Neural cell (in vitro differentiated cells): ENCODE measurements at regions not wholly inside any gene's neighbourhood (a gene's known extent, or its start where the extent isn't known, plus 50 kb on each side); places are given as distances from the start of the nearest gene placed in this dataset.

Experiments used
- H2AFZ ChIP-seq: fragments of 200-600, 300-800 bp; sonication (generic), shearing (Covaris generic); 2 replicates; pipeline ENCODE4 v1.6.0; 2014; ENCODE audit warnings: low read depth, mild to moderate bottlenecking, antibody characterized with exemption, low read length, moderate library complexity
- H3F3A ChIP-seq: fragments of 200-600 bp; shearing (Covaris generic); 2 replicates; pipeline ENCODE4 v1.6.1; 2016; ENCODE audit warnings: mild to moderate bottlenecking, moderate library complexity, mixed read lengths, antibody characterized with exemption, low read length; ENCODE audit not compliant: insufficient read depth, poor library complexity, severe bottlenecking
- H3K27ac ChIP-seq: fragments of 200-600, 300-800 bp; sonication (generic), shearing (Covaris generic); 2 replicates; pipeline ENCODE4 v1.5.1; 2014; ENCODE audit warnings: mild to moderate bottlenecking, low read length, moderate library complexity
- H3K27me3 ChIP-seq: fragments of 300-800, 200-600 bp; sonication (generic), shearing (Covaris generic); 2 replicates; pipeline ENCODE4 v1.6.0; 2014; ENCODE audit warnings: mild to moderate bottlenecking, low read depth, low read length, moderate library complexity; ENCODE audit not compliant: insufficient read depth
- H3K36me3 ChIP-seq: fragments of 300-800, 200-600 bp; sonication (generic), shearing (Covaris generic); 2 replicates; pipeline ENCODE4 v1.5.1; 2014; ENCODE audit warnings: mild to moderate bottlenecking, antibody characterized with exemption, low read length, moderate library complexity; ENCODE audit not compliant: insufficient read depth
- H3K4me2 ChIP-seq: fragments of 300-800, 200-600 bp; sonication (generic), shearing (Covaris generic); 2 replicates; pipeline ENCODE4 v1.6.0; 2014; ENCODE audit warnings: mild to moderate bottlenecking, low read length
- H3K4me3 ChIP-seq: fragments of 300-800, 200-600 bp; sonication (generic), shearing (Covaris generic); 2 replicates; pipeline ENCODE4 v1.5.1; 2014; ENCODE audit warnings: mild to moderate bottlenecking, low read length, moderate library complexity
- H3K79me2 ChIP-seq: fragments of 200-600 bp; shearing (Covaris generic); replicated peaks from 2 replicates; pipeline ENCODE4 v1.6.0; 2014; ENCODE audit warnings: mild to moderate bottlenecking, low read length, moderate library complexity; ENCODE audit not compliant: insufficient read depth
- H3K9ac ChIP-seq: fragments of 300-800, 200-600 bp; sonication (generic), shearing (Covaris generic); 2 replicates; pipeline ENCODE4 v1.6.1; 2016; ENCODE audit warnings: mild to moderate bottlenecking, low read length, mixed read lengths
- H3K9me2 ChIP-seq: fragments of 200-600 bp; shearing (Covaris generic); 2 replicates; pipeline ENCODE4 v1.6.1; 2016; ENCODE audit warnings: mild to moderate bottlenecking, low read length, mixed read lengths; ENCODE audit not compliant: insufficient read depth
- H3K9me3 ChIP-seq: fragments of 200-600, 300-800 bp; sonication (generic), shearing (Covaris generic); 2 replicates; pipeline ENCODE4 v1.6.1; 2016; ENCODE audit warnings: mild to moderate bottlenecking, mixed run types, low read length, moderate library complexity, mixed read lengths
- H4K20me1 ChIP-seq: fragments of 200-600 bp; shearing (Covaris generic); 2 replicates; pipeline ENCODE4 v1.6.1; 2016; ENCODE audit warnings: mild to moderate bottlenecking, mixed run types; ENCODE audit not compliant: insufficient read depth
- EP300 ChIP-seq: fragments of 450-650 bp; conservative IDR thresholded peaks from 2 replicates; pipeline ENCODE4 v1.6.1; 2014; ENCODE audit warnings: antibody characterized with exemption, mild to moderate bottlenecking, moderate library complexity; ENCODE audit not compliant: poor library complexity, severe bottlenecking
- EZH2 ChIP-seq: fragments of 200-600, 300-800 bp; shearing (Covaris generic), sonication (generic); IDR thresholded peaks from 2 replicates; pipeline ENCODE4 v1.6.1; 2014; ENCODE audit warnings: antibody characterized with exemption, low read length, borderline replicate concordance, mild to moderate bottlenecking; ENCODE audit not compliant: insufficient read depth, poor library complexity, severe bottlenecking
- MXI1 ChIP-seq: fragments of 450-650 bp; conservative IDR thresholded peaks from 2 replicates; pipeline ENCODE4 v1.6.1; 2014; ENCODE audit warnings: antibody characterized with exemption, mild to moderate bottlenecking; ENCODE audit not compliant: poor library complexity, severe bottlenecking
- POLR2AphosphoS5 ChIP-seq: IDR thresholded peaks from 2 replicates; pipeline ENCODE4 v1.6.1; 2012
- RAD21 ChIP-seq: fragments of 450-650 bp; conservative IDR thresholded peaks from 2 replicates; pipeline ENCODE4 v1.6.1; 2014; ENCODE audit warnings: antibody characterized with exemption, mild to moderate bottlenecking, moderate library complexity
- SMC3 ChIP-seq: fragments of 450-650 bp; conservative IDR thresholded peaks from 2 replicates; pipeline ENCODE4 v1.6.1; 2014; ENCODE audit warnings: antibody characterized with exemption, mild to moderate bottlenecking, moderate library complexity; ENCODE audit not compliant: poor library complexity
- TAF1 ChIP-seq: IDR thresholded peaks from 2 replicates; pipeline ENCODE4 v1.6.1; 2012; ENCODE audit warnings: low read depth
- TF ChIP-seq, protein P1 (sequence below): IDR thresholded peaks from 2 replicates; pipeline ENCODE4 v1.6.1; 2012; ENCODE audit warnings: borderline replicate concordance
- TF ChIP-seq, protein P2 (sequence below): fragments of 450-650 bp; IDR thresholded peaks from 2 replicates; pipeline ENCODE4 v1.5.1; 2014; ENCODE audit warnings: antibody characterized with exemption, mild to moderate bottlenecking, moderate library complexity; ENCODE audit not compliant: poor library complexity, severe bottlenecking

DNA sequence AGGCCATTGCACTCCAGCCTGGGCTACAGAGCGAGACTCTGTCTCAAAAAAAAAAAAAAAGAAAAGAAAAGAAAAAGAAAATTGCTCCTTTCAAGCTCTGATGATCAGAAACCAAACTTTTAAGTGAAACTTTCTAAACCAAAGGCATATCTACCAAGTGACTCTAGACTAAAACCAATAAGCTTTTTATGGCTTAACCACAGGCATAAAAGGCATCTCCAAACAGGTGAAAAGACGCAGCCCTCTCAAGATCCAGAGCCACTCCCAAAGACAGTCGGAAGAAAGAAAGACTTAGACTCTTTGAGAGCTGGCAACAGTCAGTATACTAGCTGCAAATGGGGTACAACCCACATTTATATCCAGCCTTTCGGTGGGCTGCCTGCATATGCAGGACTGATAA is 117.1 kb upstream of the AP1S2 start:
- no peaks in the 10 kb centered on the region for H4K20me1 ChIP-seq
- H3K4me3 ChIP-seq, result no peak overlapping the region
- H3K9me2 ChIP-seq, result no peaks in the 10 kb centered on the region
- H3K79me2 ChIP-seq, result no peaks in the 10 kb centered on the region
- no peak overlapping the region for H2AFZ ChIP-seq
- no peak overlapping the region for H3K4me2 ChIP-seq
- H3K9ac ChIP-seq, result no peak overlapping the region
- no peak for TF ChIP-seq TAF1
- H3K27ac ChIP-seq, result no peak overlapping the region
- no peaks in the 10 kb centered on the region for H3K27me3 ChIP-seq
- no peaks in the 10 kb centered on the region for H3K36me3 ChIP-seq
- H3K9me3 ChIP-seq, result no peaks in the 10 kb centered on the region
- no peaks in the 10 kb centered on the region for H3F3A ChIP-seq

DNA sequence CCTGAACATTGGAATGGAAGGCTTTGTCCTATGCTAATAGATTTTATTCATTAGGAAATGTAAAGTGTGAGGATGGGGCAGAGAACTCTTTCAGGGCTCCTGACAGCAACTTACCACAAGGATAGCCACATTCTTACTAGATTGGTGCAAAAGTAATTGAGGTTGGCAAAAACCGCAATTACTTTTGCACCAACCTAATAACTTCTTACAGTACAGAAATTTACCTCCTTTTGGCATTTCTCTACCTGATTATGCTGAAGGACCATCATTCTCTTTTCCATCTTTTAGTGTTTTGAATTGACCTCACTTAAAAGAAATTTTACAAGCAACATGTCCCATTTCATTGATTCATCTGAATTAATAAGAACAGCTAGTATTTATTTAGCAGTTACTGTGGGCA is 109.2 kb upstream of the AP1S2 start:
- H3K9ac ChIP-seq, result no peak overlapping the region
- no peaks in the 10 kb centered on the region for H3K9me3 ChIP-seq
- no peaks in the 10 kb centered on the region for H4K20me1 ChIP-seq
- no peak overlapping the region for H2AFZ ChIP-seq
- no peaks in the 10 kb centered on the region for H3K36me3 ChIP-seq
- no peaks in the 10 kb centered on the region for H3F3A ChIP-seq
- no peaks in the 10 kb centered on the region for H3K27me3 ChIP-seq
- H3K4me2 ChIP-seq, result no peak overlapping the region
- TF ChIP-seq EP300, result no peak
- no peak for TF ChIP-seq TAF1
- no peak for TF ChIP-seq SMC3
- no peak for TF ChIP-seq MXI1
- TF ChIP-seq, protein P1, sequence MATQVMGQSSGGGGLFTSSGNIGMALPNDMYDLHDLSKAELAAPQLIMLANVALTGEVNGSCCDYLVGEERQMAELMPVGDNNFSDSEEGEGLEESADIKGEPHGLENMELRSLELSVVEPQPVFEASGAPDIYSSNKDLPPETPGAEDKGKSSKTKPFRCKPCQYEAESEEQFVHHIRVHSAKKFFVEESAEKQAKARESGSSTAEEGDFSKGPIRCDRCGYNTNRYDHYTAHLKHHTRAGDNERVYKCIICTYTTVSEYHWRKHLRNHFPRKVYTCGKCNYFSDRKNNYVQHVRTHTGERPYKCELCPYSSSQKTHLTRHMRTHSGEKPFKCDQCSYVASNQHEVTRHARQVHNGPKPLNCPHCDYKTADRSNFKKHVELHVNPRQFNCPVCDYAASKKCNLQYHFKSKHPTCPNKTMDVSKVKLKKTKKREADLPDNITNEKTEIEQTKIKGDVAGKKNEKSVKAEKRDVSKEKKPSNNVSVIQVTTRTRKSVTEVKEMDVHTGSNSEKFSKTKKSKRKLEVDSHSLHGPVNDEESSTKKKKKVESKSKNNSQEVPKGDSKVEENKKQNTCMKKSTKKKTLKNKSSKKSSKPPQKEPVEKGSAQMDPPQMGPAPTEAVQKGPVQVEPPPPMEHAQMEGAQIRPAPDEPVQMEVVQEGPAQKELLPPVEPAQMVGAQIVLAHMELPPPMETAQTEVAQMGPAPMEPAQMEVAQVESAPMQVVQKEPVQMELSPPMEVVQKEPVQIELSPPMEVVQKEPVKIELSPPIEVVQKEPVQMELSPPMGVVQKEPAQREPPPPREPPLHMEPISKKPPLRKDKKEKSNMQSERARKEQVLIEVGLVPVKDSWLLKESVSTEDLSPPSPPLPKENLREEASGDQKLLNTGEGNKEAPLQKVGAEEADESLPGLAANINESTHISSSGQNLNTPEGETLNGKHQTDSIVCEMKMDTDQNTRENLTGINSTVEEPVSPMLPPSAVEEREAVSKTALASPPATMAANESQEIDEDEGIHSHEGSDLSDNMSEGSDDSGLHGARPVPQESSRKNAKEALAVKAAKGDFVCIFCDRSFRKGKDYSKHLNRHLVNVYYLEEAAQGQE, result no peak
- TF ChIP-seq RAD21, result no peak
- TF ChIP-seq, protein P2, sequence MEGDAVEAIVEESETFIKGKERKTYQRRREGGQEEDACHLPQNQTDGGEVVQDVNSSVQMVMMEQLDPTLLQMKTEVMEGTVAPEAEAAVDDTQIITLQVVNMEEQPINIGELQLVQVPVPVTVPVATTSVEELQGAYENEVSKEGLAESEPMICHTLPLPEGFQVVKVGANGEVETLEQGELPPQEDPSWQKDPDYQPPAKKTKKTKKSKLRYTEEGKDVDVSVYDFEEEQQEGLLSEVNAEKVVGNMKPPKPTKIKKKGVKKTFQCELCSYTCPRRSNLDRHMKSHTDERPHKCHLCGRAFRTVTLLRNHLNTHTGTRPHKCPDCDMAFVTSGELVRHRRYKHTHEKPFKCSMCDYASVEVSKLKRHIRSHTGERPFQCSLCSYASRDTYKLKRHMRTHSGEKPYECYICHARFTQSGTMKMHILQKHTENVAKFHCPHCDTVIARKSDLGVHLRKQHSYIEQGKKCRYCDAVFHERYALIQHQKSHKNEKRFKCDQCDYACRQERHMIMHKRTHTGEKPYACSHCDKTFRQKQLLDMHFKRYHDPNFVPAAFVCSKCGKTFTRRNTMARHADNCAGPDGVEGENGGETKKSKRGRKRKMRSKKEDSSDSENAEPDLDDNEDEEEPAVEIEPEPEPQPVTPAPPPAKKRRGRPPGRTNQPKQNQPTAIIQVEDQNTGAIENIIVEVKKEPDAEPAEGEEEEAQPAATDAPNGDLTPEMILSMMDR, result no peak
- TF ChIP-seq POLR2AphosphoS5, result no peak
- TF ChIP-seq EZH2, result no peak
- no peaks in the 10 kb centered on the region for H3K9me2 ChIP-seq
- no peaks in the 10 kb centered on the region for H3K79me2 ChIP-seq
- H3K27ac ChIP-seq, result no peak overlapping the region
- no peak overlapping the region for H3K4me3 ChIP-seq

DNA sequence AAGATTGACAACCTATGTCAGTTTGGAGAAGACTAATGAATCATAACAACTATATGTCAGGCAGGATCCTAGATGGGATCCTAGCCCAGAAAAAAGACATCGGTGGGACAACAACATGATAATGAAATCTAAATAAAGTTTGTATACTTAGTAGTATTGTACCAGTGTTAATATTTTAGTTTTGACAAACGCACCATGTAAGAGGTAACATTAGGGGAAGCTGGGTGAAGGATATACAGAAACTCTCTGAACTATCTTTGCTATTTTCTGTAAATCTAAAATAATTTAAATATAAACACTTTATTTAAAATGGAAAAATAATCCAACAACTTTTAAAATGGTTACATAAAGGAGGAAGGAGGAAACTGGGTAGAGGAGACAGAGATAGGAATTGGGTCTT is 105.6 kb upstream of the AP1S2 start:
- no peak overlapping the region for H2AFZ ChIP-seq
- H3K79me2 ChIP-seq, result no peaks in the 10 kb centered on the region
- no peaks in the 10 kb centered on the region for H3F3A ChIP-seq
- no peaks in the 10 kb centered on the region for H4K20me1 ChIP-seq
- no peaks in the 10 kb centered on the region for H3K9me3 ChIP-seq
- no peak overlapping the region for H3K4me3 ChIP-seq
- H3K4me2 ChIP-seq, result no peak overlapping the region
- H3K27me3 ChIP-seq, result no peaks in the 10 kb centered on the region
- TF ChIP-seq, protein P1, result no peak
- TF ChIP-seq RAD21, result no peak
- H3K36me3 ChIP-seq, result no peaks in the 10 kb centered on the region
- H3K9me2 ChIP-seq, result no peaks in the 10 kb centered on the region
- H3K9ac ChIP-seq, result no peak overlapping the region
- no peak overlapping the region for H3K27ac ChIP-seq
